ENCODE measurements at regions not wholly inside any gene's neighbourhood (a gene's known extent, or its start where the extent isn't known, plus 50 kb on each side); places are given as distances from the start of the nearest gene placed in this dataset.

DNA sequence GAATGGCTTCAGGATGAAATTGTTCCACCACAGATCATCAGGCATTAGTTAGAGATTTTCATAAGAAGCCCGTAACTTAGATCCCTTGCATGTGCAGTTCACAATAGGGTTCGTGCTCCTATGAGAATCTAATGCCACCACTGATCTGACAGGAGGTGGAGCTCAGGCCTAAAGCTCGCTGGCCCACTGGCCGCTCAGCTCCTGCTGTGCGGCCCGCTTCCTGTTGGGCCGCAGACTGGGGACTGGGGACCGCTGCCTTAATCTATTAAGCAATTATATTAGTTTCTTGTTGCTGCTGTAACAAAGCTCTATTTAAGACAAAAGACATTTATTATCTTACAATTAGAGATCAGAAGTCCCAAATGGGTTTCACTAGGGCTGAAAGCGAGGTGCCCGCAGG lies 205.6 kb downstream of the LARP7 start:
- H3K27ac ChIP-seq (ENCODE audit: low read depth, low read length) = no peak overlapping the region
- no peaks in the 10 kb centered on the region for H3K27me3 ChIP-seq (ENCODE audit: control insufficient read depth, insufficient read depth, low read length)
- H3K36me3 ChIP-seq (ENCODE audit: control insufficient read depth, insufficient read depth, low read length) = peaks cover 7% of the 10 kb centered on the region
- H3K9me3 ChIP-seq (ENCODE audit: control insufficient read depth, insufficient read depth, low read depth, low read length) = peaks cover 5% of the 10 kb centered on the region; the same call in 1 of the 2 replicates
- H3K4me3 ChIP-seq (ENCODE audit: low read depth, low read length) = no peak overlapping the region
- no peak overlapping the region for H3K9ac ChIP-seq (ENCODE audit: low read length)
- H3K4me1 ChIP-seq (ENCODE audit: control insufficient read depth, insufficient read depth, low read length) = peaks cover 13% of the 10 kb centered on the region

- Histone ChIP-seq H3K27me3 (ENCODE audit: control insufficient read depth, insufficient read depth, low read length) (no peaks in the 10 kb centered on the region), H3K36me3 (ENCODE audit: control insufficient read depth, insufficient read depth, low read length) (peaks cover 5% of the 10 kb centered on the region), H3K9me3 (ENCODE audit: control insufficient read depth, insufficient read depth, low read depth, low read length) (no peaks in the 10 kb centered on the region), H3K4me1 (ENCODE audit: control insufficient read depth, insufficient read depth, low read length) (peaks cover 6% of the 10 kb centered on the region; the same call in 1 of the 2 replicates), H3K9ac (ENCODE audit: low read length) (no peak overlapping the region), H3K4me3 (ENCODE audit: low read depth, low read length) (no peak overlapping the region), H3K27ac (ENCODE audit: low read depth, low read length) (no peak overlapping the region)
Observed at GRCh38 chr4:112845386-112845785, 204.1 kb upstream of the ANK2 start.

- Histone ChIP-seq H3K4me1 (ENCODE audit: control insufficient read depth, insufficient read depth, low read length) (peaks cover 6% of the 10 kb centered on the region; the same call in 1 of the 2 replicates), H3K4me3 (ENCODE audit: low read depth, low read length) (no peak overlapping the region), H3K36me3 (ENCODE audit: control insufficient read depth, insufficient read depth, low read length) (peaks cover 5% of the 10 kb centered on the region), H3K27me3 (ENCODE audit: control insufficient read depth, insufficient read depth, low read length) (no peaks in the 10 kb centered on the region), H3K27ac (ENCODE audit: low read depth, low read length) (no peak overlapping the region), H3K9ac (ENCODE audit: low read length) (no peak overlapping the region), H3K9me3 (ENCODE audit: control insufficient read depth, insufficient read depth, low read depth, low read length) (no peaks in the 10 kb centered on the region)
Observed at GRCh38 chr4:112847045-112847444, 202.4 kb upstream of the ANK2 start.

DNA sequence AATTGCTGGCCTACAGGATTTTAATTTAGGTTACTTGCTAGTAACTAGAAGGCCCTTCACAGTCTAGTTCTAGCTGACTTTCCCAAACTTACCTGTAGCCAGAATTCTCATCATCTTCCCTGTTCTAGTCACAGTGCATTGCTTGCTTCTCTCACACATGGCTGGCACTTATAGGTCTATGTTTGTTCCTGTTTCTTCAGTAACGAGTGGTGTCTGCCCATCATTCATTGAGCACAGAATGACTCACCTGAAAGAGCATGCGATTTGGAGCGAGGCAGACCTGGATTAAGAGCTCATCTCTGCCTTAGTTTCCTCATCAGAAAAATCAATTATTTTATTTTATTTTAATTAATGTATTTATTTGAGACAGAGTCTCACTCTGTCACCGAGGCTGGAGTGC lies 201.7 kb upstream of the ANK2 start:
- Histone ChIP-seq H3K4me1 (ENCODE audit: control insufficient read depth, insufficient read depth, low read length) (peaks cover 2% of the 10 kb centered on the region; the same call in 1 of the 2 replicates), H3K4me3 (ENCODE audit: low read depth, low read length) (no peak overlapping the region), H3K9me3 (ENCODE audit: control insufficient read depth, insufficient read depth, low read depth, low read length) (no peaks in the 10 kb centered on the region), H3K27me3 (ENCODE audit: control insufficient read depth, insufficient read depth, low read length) (no peaks in the 10 kb centered on the region), H3K9ac (ENCODE audit: low read length) (no peak overlapping the region), H3K27ac (ENCODE audit: low read depth, low read length) (no peak overlapping the region), H3K36me3 (ENCODE audit: control insufficient read depth, insufficient read depth, low read length) (peaks cover 5% of the 10 kb centered on the region)

DNA sequence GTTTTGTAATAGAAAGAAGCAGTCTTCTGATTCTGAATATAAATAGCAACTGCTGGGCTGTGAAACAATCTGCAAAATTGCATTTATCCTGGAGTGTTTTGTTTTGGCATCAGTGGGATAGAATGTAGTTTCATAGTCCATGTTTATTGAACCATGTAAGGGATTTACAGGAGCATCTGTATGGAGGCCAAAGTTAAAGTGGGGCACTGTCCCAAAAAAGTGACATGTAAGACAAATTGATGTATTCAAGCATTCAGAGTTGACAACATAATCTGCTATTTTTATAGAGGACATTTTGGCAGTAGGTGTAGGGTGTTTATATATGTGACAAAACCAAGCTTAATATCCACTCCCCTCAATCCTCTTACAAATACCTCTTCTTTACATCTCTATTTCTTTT lies 200.5 kb upstream of the ANK2 start:
- no peak overlapping the region for H3K9ac ChIP-seq (ENCODE audit: low read length)
- H3K4me3 ChIP-seq (ENCODE audit: low read depth, low read length) = no peak overlapping the region
- peaks cover 3% of the 10 kb centered on the region; the same call in 1 of the 2 replicates for H3K4me1 ChIP-seq (ENCODE audit: control insufficient read depth, insufficient read depth, low read length)
- no peak overlapping the region for H3K27ac ChIP-seq (ENCODE audit: low read depth, low read length)
- no peaks in the 10 kb centered on the region for H3K27me3 ChIP-seq (ENCODE audit: control insufficient read depth, insufficient read depth, low read length)
- H3K9me3 ChIP-seq (ENCODE audit: control insufficient read depth, insufficient read depth, low read depth, low read length) = no peaks in the 10 kb centered on the region
- peaks cover 5% of the 10 kb centered on the region for H3K36me3 ChIP-seq (ENCODE audit: control insufficient read depth, insufficient read depth, low read length)

- H3K9me3 ChIP-seq (ENCODE audit: control insufficient read depth, insufficient read depth, low read depth, low read length) = no peaks in the 10 kb centered on the region
- no peak overlapping the region for H3K9ac ChIP-seq (ENCODE audit: low read length)
- no peak overlapping the region for H3K4me3 ChIP-seq (ENCODE audit: low read depth, low read length)
- no peaks in the 10 kb centered on the region for H3K27me3 ChIP-seq (ENCODE audit: control insufficient read depth, insufficient read depth, low read length)
- peaks cover 27% of the 10 kb centered on the region for H3K4me1 ChIP-seq (ENCODE audit: control insufficient read depth, insufficient read depth, low read length)
- H3K27ac ChIP-seq (ENCODE audit: low read depth, low read length) = no peak overlapping the region
- no peaks in the 10 kb centered on the region for H3K36me3 ChIP-seq (ENCODE audit: control insufficient read depth, insufficient read depth, low read length)
Observed at GRCh38 chr4:112852601-112853000, 196.9 kb upstream of the ANK2 start.

DNA sequence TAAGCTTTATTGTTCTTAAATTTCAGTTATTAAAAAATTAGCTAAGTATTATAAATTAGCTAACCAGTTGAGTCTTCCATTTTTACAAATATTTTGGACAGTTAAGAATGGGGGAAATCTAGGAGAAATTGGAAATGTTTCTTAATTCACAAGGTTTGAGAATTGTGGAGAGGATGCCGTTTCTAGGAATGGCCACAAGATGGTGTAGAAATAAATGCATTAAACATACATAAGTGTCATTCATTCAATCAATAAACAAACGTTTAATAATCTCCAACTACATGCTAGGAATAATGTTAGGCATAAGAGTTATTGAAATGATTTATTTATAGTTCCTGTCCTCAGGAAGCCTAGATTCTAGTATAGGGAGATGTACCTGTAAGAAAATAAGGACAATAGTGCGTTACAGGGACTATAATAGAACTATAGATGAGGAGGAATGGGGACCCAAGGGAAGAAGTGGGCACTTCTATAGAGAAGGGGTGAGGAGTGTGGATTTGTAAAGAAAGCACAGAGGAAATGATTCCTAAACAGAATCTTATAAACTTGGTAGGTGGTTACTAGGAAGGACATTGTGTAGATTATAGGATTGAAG lies 195.7 kb upstream of the ANK2 start:
- Histone ChIP-seq H3K9ac (ENCODE audit: low read length) (no peak overlapping the region), H3K4me3 (ENCODE audit: low read depth, low read length) (no peak overlapping the region), H3K9me3 (ENCODE audit: control insufficient read depth, insufficient read depth, low read depth, low read length) (no peaks in the 10 kb centered on the region), H3K27ac (ENCODE audit: low read depth, low read length) (no peak overlapping the region), H3K4me1 (ENCODE audit: control insufficient read depth, insufficient read depth, low read length) (peaks cover 39% of the 10 kb centered on the region), H3K36me3 (ENCODE audit: control insufficient read depth, insufficient read depth, low read length) (no peaks in the 10 kb centered on the region), H3K27me3 (ENCODE audit: control insufficient read depth, insufficient read depth, low read length) (no peaks in the 10 kb centered on the region)

DNA sequence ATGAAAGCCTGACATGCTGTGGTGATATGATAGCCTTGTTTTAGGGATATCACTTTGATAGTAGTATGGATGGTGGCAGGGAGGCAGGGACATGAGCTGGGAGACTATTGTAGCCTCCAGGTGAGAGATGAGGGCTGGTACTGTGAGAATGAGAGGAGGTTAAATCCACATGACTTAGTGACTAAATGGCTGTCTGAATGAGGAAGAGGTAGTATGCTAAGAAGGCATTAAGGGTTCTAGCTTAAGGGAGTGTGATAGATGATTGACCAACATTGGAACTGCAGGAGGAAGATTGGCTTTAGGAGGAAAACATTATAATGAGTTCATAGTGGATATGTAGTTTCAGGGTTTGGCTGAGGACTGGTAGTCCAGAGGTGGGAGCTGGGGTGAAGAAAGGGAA lies 195.0 kb upstream of the ANK2 start:
- Histone ChIP-seq H3K36me3 (ENCODE audit: control insufficient read depth, insufficient read depth, low read length) (no peaks in the 10 kb centered on the region), H3K9me3 (ENCODE audit: control insufficient read depth, insufficient read depth, low read depth, low read length) (no peaks in the 10 kb centered on the region), H3K9ac (ENCODE audit: low read length) (no peak overlapping the region)

DNA sequence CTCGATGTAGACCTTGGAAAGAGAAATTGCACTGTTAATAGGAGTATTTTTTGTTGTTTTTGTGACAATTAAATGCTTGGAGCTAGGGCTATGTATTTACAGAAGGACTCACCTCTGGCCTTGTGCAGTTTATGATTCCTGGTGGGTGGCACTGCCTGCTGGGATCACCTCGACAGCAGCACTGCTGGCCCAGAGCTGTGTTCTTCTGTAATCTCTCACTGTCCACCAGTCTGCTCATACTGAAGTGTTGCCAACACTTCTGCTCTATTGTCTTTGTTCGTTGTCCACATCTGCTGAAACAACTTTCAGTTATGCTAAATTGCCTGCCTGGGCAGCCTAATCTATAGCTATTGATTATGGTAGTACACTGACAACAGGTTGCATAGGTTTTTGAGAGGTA lies 194.4 kb upstream of the ANK2 start:
- H3K27me3 ChIP-seq (ENCODE audit: control insufficient read depth, insufficient read depth, low read length) = no peaks in the 10 kb centered on the region
- no peaks in the 10 kb centered on the region for H3K36me3 ChIP-seq (ENCODE audit: control insufficient read depth, insufficient read depth, low read length)
- peaks cover 51% of the 10 kb centered on the region for H3K4me1 ChIP-seq (ENCODE audit: control insufficient read depth, insufficient read depth, low read length)
- no peaks in the 10 kb centered on the region for H3K9me3 ChIP-seq (ENCODE audit: control insufficient read depth, insufficient read depth, low read depth, low read length)
- H3K4me3 ChIP-seq (ENCODE audit: low read depth, low read length) = no peak overlapping the region
- no peak overlapping the region for H3K9ac ChIP-seq (ENCODE audit: low read length)
- no peak overlapping the region for H3K27ac ChIP-seq (ENCODE audit: low read depth, low read length)

More for the DNA sequence above, 195.0 kb upstream of the ANK2 start:
- H3K4me1 ChIP-seq (ENCODE audit: control insufficient read depth, insufficient read depth, low read length) = peaks cover 46% of the 10 kb centered on the region
- no peaks in the 10 kb centered on the region for H3K27me3 ChIP-seq (ENCODE audit: control insufficient read depth, insufficient read depth, low read length)
- no peak overlapping the region for H3K27ac ChIP-seq (ENCODE audit: low read depth, low read length)
- H3K4me3 ChIP-seq (ENCODE audit: low read depth, low read length) = no peak overlapping the region

DNA sequence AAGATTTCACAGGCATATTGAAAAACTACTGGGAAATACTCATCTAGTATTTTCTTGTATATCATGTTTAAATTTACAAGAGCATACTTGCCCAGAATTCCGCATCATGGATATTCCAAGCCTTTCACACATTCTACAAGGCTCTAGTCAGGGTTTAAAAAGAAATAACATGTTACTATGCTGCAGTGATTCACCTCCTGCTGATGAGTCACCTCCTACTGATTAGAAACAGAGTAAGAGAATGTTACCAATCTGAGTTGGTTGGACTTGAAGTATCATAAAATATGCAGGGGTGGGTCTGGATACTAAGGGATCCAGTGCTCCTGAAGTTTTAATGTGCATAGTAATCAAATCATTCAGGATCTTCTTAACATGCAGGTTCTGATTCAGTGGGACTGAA lies 192.0 kb upstream of the ANK2 start:
- peaks cover 70% of the 10 kb centered on the region for H3K4me1 ChIP-seq (ENCODE audit: control insufficient read depth, insufficient read depth, low read length)
- no peaks in the 10 kb centered on the region for H3K9me3 ChIP-seq (ENCODE audit: control insufficient read depth, insufficient read depth, low read depth, low read length)
- peak overlapping the region; percentile 36; the same call in 1 of the 2 replicates for H3K27ac ChIP-seq (ENCODE audit: low read depth, low read length)
- H3K4me3 ChIP-seq (ENCODE audit: low read depth, low read length) = no peak overlapping the region
- no peaks in the 10 kb centered on the region for H3K27me3 ChIP-seq (ENCODE audit: control insufficient read depth, insufficient read depth, low read length)
- no peaks in the 10 kb centered on the region for H3K36me3 ChIP-seq (ENCODE audit: control insufficient read depth, insufficient read depth, low read length)
- no peak overlapping the region for H3K9ac ChIP-seq (ENCODE audit: low read length)

GRCh38 chr4:112858751-112859150 lies 190.7 kb upstream of the ANK2 start:
- Histone ChIP-seq H3K4me1 (ENCODE audit: control insufficient read depth, insufficient read depth, low read length) (peaks cover 68% of the 10 kb centered on the region), H3K27me3 (ENCODE audit: control insufficient read depth, insufficient read depth, low read length) (no peaks in the 10 kb centered on the region), H3K9me3 (ENCODE audit: control insufficient read depth, insufficient read depth, low read depth, low read length) (no peaks in the 10 kb centered on the region), H3K36me3 (ENCODE audit: control insufficient read depth, insufficient read depth, low read length) (no peaks in the 10 kb centered on the region), H3K27ac (ENCODE audit: low read depth, low read length) (peak overlapping the region; percentile 9; the same call in 1 of the 2 replicates), H3K9ac (ENCODE audit: low read length) (no peak overlapping the region), H3K4me3 (ENCODE audit: low read depth, low read length) (no peak overlapping the region)
